BLaER1 treated with 17β-estradiol and CSF1 and Interleukin-3, amounts not matched to agents 10 nM and 100 nM (cell line): ENCODE measurements at regions not wholly inside any gene's neighbourhood (a gene's known extent, or its start where the extent isn't known, plus 50 kb on each side); places are given as distances from the start of the nearest gene placed in this dataset.

Experiments
- H3K27ac ChIP-seq, 11 experiments: shearing (Covaris generic); formaldehyde crosslinking; 2 replicates each; pipeline ENCODE4 v1.8.1; 2022
- H3K27me3 ChIP-seq, 11 experiments: shearing (Covaris generic); formaldehyde crosslinking; 2 replicates each; pipeline ENCODE4 v1.8.1; 2022
- H3K36me3 ChIP-seq, 11 experiments: shearing (Covaris generic); formaldehyde crosslinking; 2 replicates each; pipeline ENCODE4 v1.8.1; 2022
- H3K4me1 ChIP-seq, 10 experiments: shearing (Covaris generic); formaldehyde crosslinking; 2 replicates each; pipeline ENCODE4 v1.8.1; 2022
- H3K4me2 ChIP-seq, 11 experiments: shearing (Covaris generic); formaldehyde crosslinking; 2 replicates each; pipeline ENCODE4 v1.8.1; 2022
- H3K4me3 ChIP-seq, 10 experiments: shearing (Covaris generic); formaldehyde crosslinking; 2 replicates each; pipeline ENCODE4 v1.8.1; 2022
- H3K9ac ChIP-seq, 11 experiments: shearing (Covaris generic); formaldehyde crosslinking; 2 replicates each; pipeline ENCODE4 v1.8.1; 2022
- H3K9me3 ChIP-seq, 11 experiments: shearing (Covaris generic); formaldehyde crosslinking; replicated peaks in 1 of 11; 2 replicates each; pipeline ENCODE4 v1.8.1; 2022
- H4K20me1 ChIP-seq, 11 experiments: shearing (Covaris generic); formaldehyde crosslinking; 2 replicates each; pipeline ENCODE4 v1.8.1; 2022
- Cebpa-rat ChIP-seq, 11 experiments: shearing (Covaris generic); IDR thresholded peaks; 2 replicates each; pipeline ENCODE4 v1.8.1; 2022

GRCh38 chr2:34853646-34854045 lies 1254.5 kb upstream of the FAM98A start:
- peaks cover 0 to 10% (median 5%) of the 10 kb centered on the region in 11 experiments; a peak in 4 of 22 replicates for H3K9me3 ChIP-seq
- H3K27me3 ChIP-seq = no peaks in the 10 kb centered on the region
- TF ChIP-seq Cebpa-rat (IDR thresholded peaks at IDR 0.05) = no peak
- H3K4me1 ChIP-seq = peaks cover 10 to 28% (median 18%) of the 10 kb centered on the region in 10 experiments
- peak overlapping the region in 1 of 11 experiments; percentile 32; a peak in 2 of 22 replicates for H3K4me2 ChIP-seq
- no peak overlapping the region; a peak in 1 of 22 replicates for H3K27ac ChIP-seq
- H3K9ac ChIP-seq = no peak overlapping the region
- H3K36me3 ChIP-seq = no peaks in the 10 kb centered on the region
- no peak overlapping the region for H3K4me3 ChIP-seq
- no peaks in the 10 kb centered on the region for H4K20me1 ChIP-seq

- H3K36me3 ChIP-seq = no peaks in the 10 kb centered on the region
- H3K4me2 ChIP-seq = no peak overlapping the region
- H3K27me3 ChIP-seq = no peaks in the 10 kb centered on the region
- no peak overlapping the region for H3K27ac ChIP-seq
- H3K9me3 ChIP-seq = peaks cover 0 to 10% (median 5%) of the 10 kb centered on the region in 11 experiments; a peak in 4 of 22 replicates
- no peak overlapping the region for H3K9ac ChIP-seq
- no peak for TF ChIP-seq Cebpa-rat (IDR thresholded peaks at IDR 0.05)
- H3K4me1 ChIP-seq = peaks cover 18 to 37% (median 27%) of the 10 kb centered on the region in 10 experiments
- no peaks in the 10 kb centered on the region for H4K20me1 ChIP-seq
- H3K4me3 ChIP-seq = no peak overlapping the region
Observed at GRCh38 chr2:34851804-34852203, 1252.7 kb upstream of the FAM98A start.

GRCh38 chr2:34849827-34850226 lies 1250.7 kb upstream of the FAM98A start:
- Histone ChIP-seq H3K4me3 (no peak overlapping the region), H3K4me1 (peaks cover 18 to 37% (median 27%) of the 10 kb centered on the region in 10 experiments), H4K20me1 (no peaks in the 10 kb centered on the region), H3K9me3 (peaks cover 0 to 5% (median 0%) of the 10 kb centered on the region in 11 experiments; a peak in 3 of 22 replicates), H3K36me3 (no peaks in the 10 kb centered on the region), H3K9ac (peak overlapping the region in 4 of 11 experiments; percentile 12 to 58 (median 36); a peak in 4 of 22 replicates), H3K4me2 (peak overlapping the region; percentile 46 to 73 (median 55); a peak in 21 of 22 replicates), H3K27ac (peak overlapping the region in 9 of 11 experiments; percentile 47 to 81 (median 70); a peak in 17 of 22 replicates), H3K27me3 (no peaks in the 10 kb centered on the region)
- no peak for TF ChIP-seq Cebpa-rat (IDR thresholded peaks at IDR 0.05)

- Histone ChIP-seq H3K36me3 (no peaks in the 10 kb centered on the region), H3K4me3 (no peak overlapping the region), H3K27ac (peak overlapping the region in 8 of 11 experiments; percentile 47 to 81 (median 71); a peak in 15 of 22 replicates), H3K27me3 (no peaks in the 10 kb centered on the region), H4K20me1 (no peaks in the 10 kb centered on the region), H3K9ac (peak overlapping the region in 2 of 11 experiments; percentile 45 to 48; a peak in 4 of 22 replicates), H3K4me2 (peak overlapping the region; percentile 34 to 73 (median 53); a peak in 20 of 22 replicates), H3K9me3 (no peaks in the 10 kb centered on the region), H3K4me1 (peaks cover 18 to 33% (median 27%) of the 10 kb centered on the region in 10 experiments)
- no peak for TF ChIP-seq Cebpa-rat (IDR thresholded peaks at IDR 0.05)
Observed at GRCh38 chr2:34848691-34849090, 1249.6 kb upstream of the FAM98A start.

- Histone ChIP-seq H3K36me3 (no peaks in the 10 kb centered on the region), H3K9ac (peak overlapping the region in 2 of 11 experiments; percentile 36 to 45; a peak in 2 of 22 replicates), H3K27ac (peak overlapping the region in 8 of 11 experiments; percentile 38 to 81 (median 71); a peak in 13 of 22 replicates), H3K4me3 (no peak overlapping the region), H3K9me3 (no peaks in the 10 kb centered on the region), H3K4me2 (peak overlapping the region; percentile 34 to 73 (median 53); a peak in 20 of 22 replicates), H3K4me1 (peaks cover 18 to 29% (median 27%) of the 10 kb centered on the region in 10 experiments), H4K20me1 (no peaks in the 10 kb centered on the region), H3K27me3 (no peaks in the 10 kb centered on the region)
- TF ChIP-seq Cebpa-rat (IDR thresholded peaks at IDR 0.05) = no peak
Observed at GRCh38 chr2:34848132-34848531, 1249.0 kb upstream of the FAM98A start.

GRCh38 chr2:34844629-34845028 lies 1245.5 kb upstream of the FAM98A start:
- no peak for TF ChIP-seq Cebpa-rat (IDR thresholded peaks at IDR 0.05)
- Histone ChIP-seq H3K27ac (no peak overlapping the region), H3K9me3 (no peaks in the 10 kb centered on the region), H3K4me3 (no peak overlapping the region), H3K4me2 (no peak overlapping the region), H3K36me3 (no peaks in the 10 kb centered on the region), H3K27me3 (no peaks in the 10 kb centered on the region), H4K20me1 (no peaks in the 10 kb centered on the region), H3K4me1 (peaks cover 11 to 20% (median 18%) of the 10 kb centered on the region in 10 experiments), H3K9ac (no peak overlapping the region)

- no peaks in the 10 kb centered on the region; a peak in 1 of 22 replicates for H3K9me3 ChIP-seq
- no peaks in the 10 kb centered on the region for H3K4me1 ChIP-seq
- no peak overlapping the region for H3K4me3 ChIP-seq
- H4K20me1 ChIP-seq = no peaks in the 10 kb centered on the region
- H3K27me3 ChIP-seq = no peaks in the 10 kb centered on the region
- TF ChIP-seq Cebpa-rat (IDR thresholded peaks at IDR 0.05) = no peak
- no peak overlapping the region for H3K9ac ChIP-seq
- H3K27ac ChIP-seq = no peak overlapping the region
- H3K4me2 ChIP-seq = no peak overlapping the region
- H3K36me3 ChIP-seq = no peaks in the 10 kb centered on the region
Observed at GRCh38 chr2:34838408-34838807, 1239.3 kb upstream of the FAM98A start.

GRCh38 chr2:34836361-34836760 lies 1237.3 kb upstream of the FAM98A start:
- TF ChIP-seq Cebpa-rat (IDR thresholded peaks at IDR 0.05) = no peak
- Histone ChIP-seq H3K36me3 (no peaks in the 10 kb centered on the region), H3K9me3 (no peaks in the 10 kb centered on the region; a peak in 1 of 22 replicates), H3K9ac (no peak overlapping the region), H3K4me2 (no peak overlapping the region), H3K27me3 (no peaks in the 10 kb centered on the region), H3K4me3 (no peak overlapping the region), H3K4me1 (no peaks in the 10 kb centered on the region), H3K27ac (no peak overlapping the region), H4K20me1 (no peaks in the 10 kb centered on the region)

- no peaks in the 10 kb centered on the region for H3K27me3 ChIP-seq
- no peaks in the 10 kb centered on the region for H3K36me3 ChIP-seq
- H3K27ac ChIP-seq = no peak overlapping the region
- no peaks in the 10 kb centered on the region for H4K20me1 ChIP-seq
- no peak overlapping the region for H3K9ac ChIP-seq
- H3K4me1 ChIP-seq = no peaks in the 10 kb centered on the region
- H3K4me3 ChIP-seq = no peak overlapping the region
- no peak for TF ChIP-seq Cebpa-rat (IDR thresholded peaks at IDR 0.05)
- no peak overlapping the region for H3K4me2 ChIP-seq
- H3K9me3 ChIP-seq = 0 out of 22 replicates have a peak, but pooled peaks cover 0 to 5% (median 0%) of the 10 kb centered on the region in 11 experiments
Observed at GRCh38 chr2:34831096-34831495, 1232.0 kb upstream of the FAM98A start.

GRCh38 chr2:34828481-34828880 lies 1229.4 kb upstream of the FAM98A start:
- Histone ChIP-seq H3K9me3 (0 out of 22 replicates have a peak, but pooled peaks cover 0 to 5% (median 0%) of the 10 kb centered on the region in 11 experiments), H3K27me3 (no peaks in the 10 kb centered on the region), H3K4me3 (no peak overlapping the region), H3K4me2 (no peak overlapping the region), H3K9ac (no peak overlapping the region), H3K27ac (no peak overlapping the region), H3K36me3 (no peaks in the 10 kb centered on the region), H4K20me1 (no peaks in the 10 kb centered on the region), H3K4me1 (no peaks in the 10 kb centered on the region)
- TF ChIP-seq Cebpa-rat (IDR thresholded peaks at IDR 0.05) = no peak
